HK-2 (cell line): ENCODE measurements at regions not wholly inside any gene's neighbourhood (a gene's known extent, or its start where the extent isn't known, plus 50 kb on each side); places are given as distances from the start of the nearest gene placed in this dataset.
"Not testable (repeated sequence)": the region's sequence is repeated elsewhere in the genome, so short reads cannot be mapped to it uniquely, and the experiment has no call there.

Experiments used
- DNase-seq: peaks from one replicate; pipeline ENCODE4 v3.0.0-alpha.2; 2018; ENCODE audit not compliant: unreplicated experiment

DNA sequence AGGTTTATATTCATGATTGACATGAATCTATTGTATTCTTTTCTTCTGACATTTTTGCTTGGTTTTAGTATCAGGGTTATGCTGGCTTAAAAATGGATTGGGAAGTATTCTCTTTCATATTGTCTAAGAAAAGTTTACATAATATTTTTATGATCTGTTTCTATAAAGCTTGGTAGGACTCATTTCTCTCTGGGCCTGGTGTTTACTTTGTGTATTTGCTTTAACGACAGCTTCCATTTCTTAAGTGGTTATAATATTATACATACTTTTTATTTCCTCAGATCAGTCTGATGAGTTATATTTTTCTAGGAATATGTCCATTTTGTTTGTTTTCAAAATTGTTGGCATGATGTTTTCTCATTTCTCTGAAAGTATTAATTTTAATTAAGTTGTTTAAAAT is 117.9 kb upstream of the IL12A start:
- no peak for DNase-seq

DNA sequence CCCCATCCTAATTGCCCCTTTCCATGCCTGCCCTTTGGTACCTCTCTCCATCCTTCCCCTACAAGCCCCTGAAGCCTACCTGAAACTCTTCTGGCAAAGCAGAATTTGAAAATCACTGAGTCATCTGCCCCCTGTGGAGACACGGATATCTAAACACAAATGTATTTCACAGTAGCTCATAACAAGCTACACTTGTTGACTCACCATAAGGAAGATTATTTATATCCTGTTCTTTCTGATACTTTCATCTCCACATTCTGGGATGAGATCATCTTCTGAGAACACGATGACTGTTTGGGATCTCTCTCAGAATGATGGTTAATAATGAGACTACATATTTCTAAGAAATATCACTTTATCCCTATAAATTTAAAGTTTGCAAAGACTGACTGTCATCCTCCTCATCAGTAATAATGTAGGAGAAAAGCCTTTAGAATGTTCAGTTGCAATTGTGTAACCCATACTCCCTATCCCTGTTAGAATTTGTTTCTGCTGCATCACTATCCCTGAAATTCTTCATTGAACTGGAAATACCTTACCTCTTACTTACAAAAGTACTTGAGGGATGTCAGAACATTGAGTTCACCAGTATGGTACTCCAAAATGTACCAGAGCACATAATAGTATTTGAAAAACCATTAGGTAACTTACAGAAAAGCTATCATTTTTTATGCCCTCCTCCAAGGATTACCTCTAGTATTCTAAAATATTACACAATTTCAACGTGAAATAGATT is 116.1 kb upstream of the IL12A start:
- no peak for DNase-seq

GRCh38 chr3:159875116-159875515 is 113.5 kb upstream of the IL12A start:
- no peak for DNase-seq

GRCh38 chr3:159877924-159878323 is 110.7 kb upstream of the IL12A start:
- DNase-seq, result peak; percentile 59

GRCh38 chr3:159879146-159879545 is 109.5 kb upstream of the IL12A start:
- no peak for DNase-seq

GRCh38 chr3:159879598-159879997 is 109.0 kb upstream of the IL12A start:
- DNase-seq, result no peak

DNA sequence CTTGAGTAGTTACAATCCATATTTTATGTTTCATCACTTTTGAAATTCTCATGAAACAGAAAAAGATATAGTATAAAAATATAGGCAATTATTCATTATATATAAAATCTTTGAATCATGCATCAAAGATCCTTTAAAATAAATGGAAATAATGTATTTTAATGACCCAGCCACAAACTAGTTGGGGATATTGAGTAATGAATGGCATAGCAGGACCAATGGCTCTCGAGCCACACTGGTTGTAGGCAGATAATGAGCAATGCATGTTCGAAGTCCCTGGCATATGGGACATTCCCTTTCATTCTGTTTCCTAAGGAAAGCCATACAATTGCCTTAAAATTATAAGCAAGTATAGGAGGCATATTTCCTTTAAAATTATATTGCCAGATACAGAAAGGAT is 107.4 kb upstream of the IL12A start:
- DNase-seq, result no peak

GRCh38 chr3:159881828-159882309 is 106.8 kb upstream of the IL12A start:
- no peak for DNase-seq

DNA sequence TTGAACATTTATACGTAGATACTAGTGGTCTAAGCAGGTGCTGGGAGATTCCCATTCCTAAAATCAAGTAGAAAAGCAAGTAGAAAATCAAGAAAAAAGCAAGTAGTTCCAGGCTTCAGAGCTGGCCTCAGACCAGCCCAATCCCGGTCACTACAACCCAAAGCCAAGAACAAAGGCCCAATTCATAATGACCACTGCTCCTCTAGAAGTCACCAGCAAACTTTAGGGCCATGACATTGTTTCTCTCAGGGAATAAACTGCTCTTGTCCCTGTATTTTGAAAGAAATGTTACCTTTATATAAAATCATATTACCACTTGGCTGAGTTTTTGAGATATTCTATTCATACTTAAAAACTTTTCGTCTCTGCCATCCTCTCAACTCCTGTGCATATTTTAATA is 106.3 kb upstream of the IL12A start:
- no peak for DNase-seq

DNA sequence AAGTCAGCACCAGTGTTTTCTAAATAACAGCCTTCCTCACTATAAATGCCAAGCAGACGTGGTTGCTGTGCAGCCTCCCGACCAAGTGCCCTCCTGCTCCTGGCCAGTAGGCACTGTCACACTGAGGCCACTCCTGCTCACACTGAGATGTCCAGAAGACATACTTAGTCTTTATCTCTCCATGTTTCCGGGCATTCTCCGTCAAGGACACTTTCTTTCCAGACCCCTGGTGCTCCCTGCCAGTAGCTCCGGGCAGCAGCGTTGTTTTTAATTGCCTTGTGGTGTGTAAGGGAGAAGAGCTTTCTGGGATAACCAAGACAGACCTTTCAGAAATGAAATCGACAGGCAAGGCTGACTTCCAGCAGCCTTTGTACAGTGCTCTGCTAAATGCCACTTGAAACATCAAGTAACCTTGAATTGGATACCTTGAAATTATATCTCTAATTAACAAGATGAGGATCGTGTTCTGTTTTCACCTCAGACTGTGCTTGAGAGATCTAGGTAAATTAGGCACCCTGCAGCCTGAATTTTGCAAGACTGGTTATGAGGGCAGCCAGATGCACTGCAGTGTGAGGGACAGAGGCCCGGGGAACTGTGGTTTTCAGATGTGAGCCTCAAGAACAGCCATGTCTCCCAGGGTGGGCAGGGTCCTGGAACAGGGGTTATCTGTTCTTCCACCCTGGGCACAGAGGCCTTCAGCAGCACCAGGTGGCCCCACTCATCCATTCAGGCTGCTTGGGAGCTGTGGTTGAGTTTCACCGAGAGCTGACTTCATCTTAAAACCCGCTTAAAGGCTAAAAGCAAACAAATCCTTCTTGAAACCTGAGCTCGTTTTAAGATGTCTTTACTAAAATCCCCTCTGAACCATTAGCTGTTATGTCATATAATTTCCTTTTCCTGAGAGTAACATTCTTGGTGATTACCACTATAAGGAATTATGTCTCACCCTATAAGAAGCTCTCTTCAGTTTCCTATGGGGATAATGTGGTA is 105.5 kb upstream of the IL12A start:
- no peak for DNase-seq

DNA sequence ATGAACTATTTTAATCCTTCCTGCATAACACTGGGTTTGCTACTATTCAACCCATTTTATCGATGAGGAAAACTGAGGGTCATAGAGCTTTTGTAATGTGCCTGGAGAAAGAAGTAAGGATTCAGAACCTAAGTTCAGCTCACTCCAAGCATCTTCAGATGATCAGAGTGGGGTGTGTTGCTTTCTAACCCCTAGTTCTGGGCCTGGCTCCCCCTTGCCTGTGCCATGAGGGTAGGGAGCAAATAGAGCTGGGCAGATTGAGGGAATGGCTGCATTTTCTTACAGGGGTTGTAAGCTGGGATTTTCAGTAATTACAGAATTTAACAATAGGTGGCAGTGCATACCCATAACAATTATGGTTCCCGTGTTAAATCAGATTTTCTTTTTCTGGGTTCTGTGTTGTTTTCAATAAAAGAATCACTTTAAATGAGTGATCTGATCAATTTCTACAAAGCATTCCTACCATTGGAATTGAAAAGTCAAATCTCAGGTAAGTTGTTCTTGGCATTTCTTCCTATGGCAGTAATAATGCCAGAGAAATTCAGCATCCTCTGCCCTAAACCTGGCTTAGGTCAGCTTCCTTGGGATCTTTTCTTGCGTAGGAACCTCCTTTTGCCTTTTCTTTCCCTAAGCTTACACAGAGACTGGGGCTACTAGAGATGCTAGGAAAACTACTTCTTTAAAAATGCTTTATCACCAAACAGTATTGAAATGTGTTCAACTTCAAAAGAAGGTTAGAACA is 103.8 kb upstream of the IL12A start:
- DNase-seq, result no peak

DNA sequence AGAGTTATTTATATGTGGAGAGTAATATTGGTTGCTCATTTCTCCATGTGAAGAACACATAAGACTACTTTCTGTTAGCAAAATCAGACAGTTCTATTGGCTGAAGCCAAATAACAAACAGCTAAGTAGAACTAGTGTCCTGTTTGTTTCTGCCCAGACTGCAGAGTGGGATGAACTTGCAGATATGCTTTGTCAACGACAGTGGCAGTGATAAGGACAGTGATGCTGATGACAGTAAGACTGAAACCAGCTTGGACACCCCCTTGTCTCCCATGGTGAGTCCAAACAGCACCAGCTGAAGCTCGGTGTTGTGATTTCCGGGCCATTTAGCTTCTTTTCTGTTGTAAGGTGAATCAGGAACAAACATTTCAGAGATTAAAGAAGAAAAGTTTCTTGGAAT is 102.6 kb upstream of the IL12A start:
- no peak for DNase-seq

DNA sequence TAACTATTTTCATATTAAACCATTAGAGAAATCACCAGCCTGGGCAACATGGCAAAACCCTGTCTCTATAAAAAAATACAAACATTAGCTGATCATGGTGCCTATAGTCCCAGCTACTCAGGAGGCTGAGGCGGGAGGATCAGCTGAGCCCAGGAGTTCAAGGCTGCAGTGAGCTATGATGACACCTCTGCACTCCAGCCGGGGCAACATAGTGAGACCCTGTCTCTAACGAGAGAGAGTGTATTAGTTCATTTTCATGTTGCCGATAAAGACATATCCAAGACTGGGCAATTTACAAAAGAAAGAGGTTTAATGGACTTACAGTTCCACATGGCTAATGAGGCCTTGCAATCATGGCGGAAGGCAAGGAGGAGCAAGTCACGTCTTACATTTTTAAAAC is 102.1 kb upstream of the IL12A start:
- not testable (repeated sequence) for DNase-seq

DNA sequence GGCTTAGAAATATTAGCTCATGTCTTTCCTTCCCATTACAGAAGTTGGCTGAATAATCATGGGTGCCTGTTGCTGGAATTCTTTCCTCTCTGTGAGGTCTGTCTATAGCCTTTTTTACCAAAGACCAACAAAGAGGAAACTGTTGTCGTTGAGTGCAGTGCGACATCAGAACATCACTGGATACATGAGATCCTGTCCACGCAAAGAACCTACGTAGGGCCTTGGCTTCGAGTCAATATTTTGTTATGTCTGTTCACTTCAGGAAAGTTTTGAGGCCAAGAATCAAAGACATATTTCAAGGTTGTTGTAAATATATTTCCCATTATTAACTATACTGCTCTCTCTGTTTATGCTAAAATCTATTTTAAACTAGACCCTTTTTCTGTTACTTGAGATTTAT is 101.5 kb upstream of the IL12A start:
- no peak for DNase-seq

DNA sequence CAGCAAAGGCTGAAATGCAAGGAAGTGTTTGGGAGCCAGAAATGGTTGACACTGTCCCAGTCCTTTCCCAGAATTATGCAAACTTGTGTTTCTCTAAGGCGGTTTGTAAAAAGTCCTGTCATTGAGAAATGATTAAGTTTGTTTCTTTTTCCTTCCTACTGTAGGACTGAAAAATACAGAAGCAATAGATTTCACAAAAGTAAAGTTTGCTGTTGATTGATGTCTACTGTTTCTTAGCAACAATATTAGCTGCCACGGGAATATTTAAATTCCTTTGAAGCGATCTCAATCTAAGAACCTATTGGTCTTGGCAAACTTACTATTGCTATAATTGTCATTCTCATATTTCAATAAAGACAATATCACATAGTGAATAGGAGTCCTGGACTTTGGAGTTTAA is 100.7 kb upstream of the IL12A start:
- DNase-seq, result no peak

DNA sequence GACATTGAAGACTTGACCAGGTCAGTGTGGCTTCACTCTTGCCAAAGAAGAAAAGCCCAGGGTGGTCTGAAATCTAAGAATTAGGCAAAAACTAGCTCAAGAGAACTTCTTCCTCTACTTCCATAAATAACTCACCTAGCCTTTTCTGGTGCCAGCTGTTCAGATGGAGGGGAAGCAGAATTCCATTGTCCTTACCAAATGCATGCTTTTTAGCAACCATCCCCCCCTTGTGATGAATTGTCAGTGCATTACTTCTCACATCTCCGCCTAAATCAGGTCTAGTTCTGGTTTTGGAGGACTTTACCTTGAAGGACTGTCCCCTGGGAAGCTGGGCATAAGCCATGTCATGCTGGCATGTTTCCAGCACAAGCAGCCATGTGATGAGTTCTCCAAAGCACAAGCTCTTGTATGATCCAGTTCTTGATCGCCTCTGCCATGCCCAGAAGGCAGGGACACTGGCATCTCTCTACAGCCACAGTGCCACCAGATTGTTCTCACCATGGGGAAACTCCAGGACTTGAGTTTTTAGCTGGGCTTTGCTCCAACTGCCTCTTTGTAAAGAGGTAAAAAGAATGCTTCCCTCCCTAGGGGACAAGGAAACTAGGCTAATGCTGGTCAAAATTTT is 96.4 kb upstream of the IL12A start:
- DNase-seq, result no peak

DNA sequence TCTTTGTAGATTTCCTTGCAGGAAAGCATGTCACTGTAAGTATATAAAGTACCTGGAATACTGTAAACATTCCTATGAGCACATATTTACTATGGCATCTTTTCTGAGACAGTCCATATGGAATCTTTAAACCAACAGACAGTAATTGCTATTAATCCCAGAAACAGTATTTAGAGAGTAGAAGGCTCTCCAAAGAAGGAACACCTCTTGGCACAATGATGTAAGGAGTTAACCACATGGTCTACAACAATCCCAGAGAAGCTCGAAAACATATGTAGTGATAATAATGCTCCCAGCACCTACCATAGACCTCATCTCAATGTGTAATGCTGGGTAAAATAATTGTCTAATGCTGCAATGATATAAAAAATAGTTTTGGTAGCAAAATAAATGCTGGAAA is 95.8 kb upstream of the IL12A start:
- DNase-seq, result no peak

GRCh38 chr3:159894386-159894785 is 94.2 kb upstream of the IL12A start:
- DNase-seq, result no peak

GRCh38 chr3:159895430-159895829 is 93.2 kb upstream of the IL12A start:
- DNase-seq, result no peak

GRCh38 chr3:159896543-159896942 is 92.1 kb upstream of the IL12A start:
- no peak for DNase-seq

DNA sequence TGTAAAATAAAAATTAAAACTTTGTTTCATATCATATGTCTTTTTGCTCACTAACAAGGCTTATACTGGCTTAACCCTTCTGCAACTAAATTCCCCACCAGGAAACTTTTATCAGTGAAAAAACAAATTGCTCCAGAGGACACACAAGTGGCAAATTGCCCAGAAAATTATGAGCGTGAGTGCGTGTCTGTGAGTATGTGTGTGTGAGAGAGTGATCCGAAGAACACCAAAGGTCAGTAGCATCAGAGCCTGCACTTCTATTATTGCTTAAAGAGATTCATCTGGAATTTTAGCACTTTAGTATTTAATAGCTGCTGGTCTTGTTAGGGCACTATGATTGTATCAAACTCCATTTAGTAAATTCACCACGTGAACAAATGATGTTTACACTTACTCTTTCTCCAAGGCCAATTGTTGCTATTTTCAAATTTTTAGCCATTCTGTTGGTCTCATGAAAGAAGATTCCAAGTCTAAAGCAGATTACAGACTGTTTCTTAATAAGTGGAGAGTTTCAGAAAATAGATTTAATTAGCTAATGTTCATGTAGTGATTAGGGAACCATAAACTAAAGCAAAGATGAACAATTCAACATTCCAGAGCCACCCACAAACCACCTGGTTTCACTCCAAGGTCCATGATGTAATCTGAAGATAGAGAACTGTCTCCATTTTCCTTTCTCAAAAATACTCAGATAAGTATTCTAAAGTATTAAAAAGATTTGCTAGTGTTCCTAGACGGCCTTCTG is 91.1 kb upstream of the IL12A start:
- DNase-seq, result no peak
